PC-3 (cell line): ENCODE measurements at regions not wholly inside any gene's neighbourhood (a gene's known extent, or its start where the extent isn't known, plus 50 kb on each side); places are given as distances from the start of the nearest gene placed in this dataset.

Source experiments
- ATAC-seq: fragments of 200-7000 bp; cut with Tn5 transposase; 2 replicates; pipeline ENCODE4 v1.9.1; 2020; ENCODE audit warnings: mild to moderate bottlenecking, moderate library complexity
- BruUV-seq: library from RNA; stranded (reverse); fragments of 400-500 nt; replicated peaks from 2 replicates; lab custom pipeline; 2021; lab: Mats Ljungman, UMichigan
- CTCF ChIA-PET: fragments of 300-600 bp; sonication (Branson Sonifier 250); formaldehyde crosslinking; loops from one replicate; lab custom pipeline; 2022; ENCODE audit warnings: antibody characterized with exemption; lab: Charles Lee
- POLR2A ChIA-PET: fragments of 300-600 bp; sonication (Branson Sonifier 250); formaldehyde crosslinking; loops from one replicate; lab custom pipeline; 2022; ENCODE audit warnings: antibody characterized with exemption; ENCODE audit not compliant: unreplicated experiment; lab: Charles Lee
- DNase-seq: peaks from one replicate; pipeline ENCODE4 v3.0.0-alpha.2; 2015
- H2AFZ ChIP-seq: fragments of 300-600 bp; sonication (generic); 2 replicates; pipeline ENCODE4 v1.6.0; 2016; ENCODE audit warnings: antibody characterized with exemption, low read length
- H3F3A ChIP-seq: fragments of 300-600 bp; sonication (generic); one replicate; pipeline ENCODE4 v1.6.0; 2017; ENCODE audit warnings: antibody characterized with exemption, low read length, control low read depth, mild to moderate bottlenecking; ENCODE audit not compliant: unreplicated experiment
- H3K27ac ChIP-seq: fragments of 300-600 bp; sonication (generic); 2 replicates; pipeline ENCODE4 v1.5.1; 2016; ENCODE audit warnings: mild to moderate bottlenecking, low read length
- H3K27me3 ChIP-seq: fragments of 300-600 bp; sonication (generic); 2 replicates; pipeline ENCODE4 v1.6.1; 2016; ENCODE audit warnings: low read length, mixed read lengths
- H3K36me3 ChIP-seq: fragments of 300-600 bp; sonication (generic); 2 replicates; pipeline ENCODE4 v1.6.1; 2016; ENCODE audit warnings: low read depth, mixed run types, low read length, mixed read lengths
- H3K4me1 ChIP-seq: fragments of 300-600 bp; sonication (generic); 2 replicates; pipeline ENCODE4 v1.5.1; 2016; ENCODE audit warnings: low read length; ENCODE audit not compliant: insufficient read depth
- H3K4me2 ChIP-seq: fragments of 300-600 bp; sonication (generic); 2 replicates; pipeline ENCODE4 v1.6.0; 2016; ENCODE audit warnings: low read length
- H3K4me3 ChIP-seq: fragments of 300-600 bp; sonication (generic); 2 replicates; pipeline ENCODE4 v1.5.1; 2016; ENCODE audit warnings: mild to moderate bottlenecking, low read length, mixed read lengths
- H3K79me2 ChIP-seq: fragments of 300-600 bp; sonication (generic); 2 replicates; pipeline ENCODE4 v1.6.1; 2017; ENCODE audit warnings: low read length, mixed read lengths
- H3K9ac ChIP-seq: fragments of 300-600 bp; sonication (generic); 2 replicates; pipeline ENCODE4 v1.6.0; 2016; ENCODE audit warnings: mild to moderate bottlenecking, low read length
- H3K9me2 ChIP-seq: fragments of 300-600 bp; sonication (generic); replicated peaks from 2 replicates; pipeline ENCODE4 v1.6.1; 2016; ENCODE audit warnings: mixed run types, low read length, mixed read lengths
- H3K9me3 ChIP-seq: fragments of 300-600 bp; sonication (generic); 2 replicates; pipeline ENCODE4 v1.6.1; 2016; ENCODE audit warnings: low read length, mixed read lengths
- H4K20me1 ChIP-seq: fragments of 300-600 bp; sonication (generic); 2 replicates; pipeline ENCODE4 v1.6.1; 2016; ENCODE audit warnings: low read length, mixed read lengths
- CTCF ChIP-seq: fragments of 300-600 bp; sonication (generic); conservative IDR thresholded peaks from 2 replicates; pipeline ENCODE4 v1.5.1; 2017; ENCODE audit warnings: antibody characterized with exemption, low read depth, mild to moderate bottlenecking, low read length
- EZH2 ChIP-seq: fragments of 300-600 bp; sonication (generic); IDR thresholded peaks from one replicate; pipeline ENCODE4 v1.6.1; 2017; ENCODE audit warnings: antibody characterized with exemption, mild to moderate bottlenecking, low read length; ENCODE audit not compliant: unreplicated experiment
- EZH2phosphoT487 ChIP-seq: fragments of 300-600 bp; sonication (generic); IDR thresholded peaks from 2 replicates; pipeline ENCODE4 v1.6.1; 2018; ENCODE audit warnings: mild to moderate bottlenecking, antibody characterized with exemption, low read length, borderline replicate concordance
- intact Hi-C: fragments of 100-400 bp; cut with micrococcal nuclease; formaldehyde crosslinking; loops from 2 replicates; pipeline ENCODE4 v1.9.0; 2023

- Histone ChIP-seq H3K4me1 (no peaks in the 10 kb centered on the region), H3K27me3 (no peaks in the 10 kb centered on the region), H3K27ac (no peak overlapping the region), H3K36me3 (no peaks in the 10 kb centered on the region), H3K4me2 (no peak overlapping the region), H3K79me2 (no peaks in the 10 kb centered on the region), H4K20me1 (no peaks in the 10 kb centered on the region), H3K9ac (no peak overlapping the region), H3K9me2 (no peaks in the 10 kb centered on the region), H2AFZ (no peak overlapping the region), H3K9me3 (no peaks in the 10 kb centered on the region), H3K4me3 (no peak overlapping the region), H3F3A (no peaks in the 10 kb centered on the region)
- ChIA-PET CTCF (no interaction called here), POLR2A (no interaction called here)
- no TSS peak for BruUV-seq
- intact Hi-C loops, result no loop called here
- TF ChIP-seq CTCF, result no peak
- TF ChIP-seq EZH2phosphoT487, result no peak
- no peak for TF ChIP-seq EZH2
- ATAC-seq (no peak), DNase-seq (no peak)
Measured at GRCh38 chr4:179817317-179817716, 2375.1 kb upstream of the AGA start.

GRCh38 chr4:179823342-179823741 lies 2381.1 kb upstream of the AGA start:
- no peaks in the 10 kb centered on the region for H3K27me3 ChIP-seq
- H3K9ac ChIP-seq, result no peak overlapping the region
- H3K9me3 ChIP-seq, result no peaks in the 10 kb centered on the region
- TF ChIP-seq EZH2phosphoT487 (no peak), CTCF (no peak), EZH2 (no peak)
- H3K4me3 ChIP-seq, result no peak overlapping the region
- no TSS peak for BruUV-seq
- no peaks in the 10 kb centered on the region for H3K9me2 ChIP-seq
- no peak for ATAC-seq
- no peaks in the 10 kb centered on the region for H3F3A ChIP-seq
- ChIA-PET CTCF (no interaction called here), POLR2A (no interaction called here)
- H3K79me2 ChIP-seq, result no peaks in the 10 kb centered on the region
- H2AFZ ChIP-seq, result no peak overlapping the region
- intact Hi-C loops, result no loop called here
- no peak overlapping the region for H3K4me2 ChIP-seq
- H3K27ac ChIP-seq, result no peak overlapping the region
- H3K36me3 ChIP-seq, result no peaks in the 10 kb centered on the region
- H4K20me1 ChIP-seq, result no peaks in the 10 kb centered on the region
- no peaks in the 10 kb centered on the region for H3K4me1 ChIP-seq
- no peak for DNase-seq

- no peaks in the 10 kb centered on the region for H3K27me3 ChIP-seq
- DNase-seq, result no peak
- TF ChIP-seq EZH2phosphoT487, result no peak
- TF ChIP-seq EZH2, result no peak
- no peak for TF ChIP-seq CTCF
- ATAC-seq, result no peak
- no peaks in the 10 kb centered on the region for H3K4me1 ChIP-seq
- H3F3A ChIP-seq, result no peaks in the 10 kb centered on the region
- POLR2A ChIA-PET, result no interaction called here
- H2AFZ ChIP-seq, result no peak overlapping the region
- no peaks in the 10 kb centered on the region for H4K20me1 ChIP-seq
- H3K27ac ChIP-seq, result no peak overlapping the region
- no peaks in the 10 kb centered on the region for H3K79me2 ChIP-seq
- H3K9me3 ChIP-seq, result no peaks in the 10 kb centered on the region
- H3K9ac ChIP-seq, result no peak overlapping the region
- no peak overlapping the region for H3K4me2 ChIP-seq
- intact Hi-C loops, result no loop called here
- BruUV-seq, result no TSS peak
- no peaks in the 10 kb centered on the region for H3K9me2 ChIP-seq
- no peak overlapping the region for H3K4me3 ChIP-seq
- CTCF ChIA-PET, result no interaction called here
- no peaks in the 10 kb centered on the region for H3K36me3 ChIP-seq
Measured at GRCh38 chr4:179831274-179831673, 2389.0 kb upstream of the AGA start.
